EL (cell line): ENCODE measurements at regions not wholly inside any gene's neighbourhood (a gene's known extent, or its start where the extent isn't known, plus 50 kb on each side); places are given as distances from the start of the nearest gene placed in this dataset.

Experiments used
- DNase-seq: peaks from one replicate; pipeline ENCODE4 v3.0.0-alpha.2; 2016

GRCh38 chr4:140316799-140317198 is 56.6 kb upstream of the SCOC start:
- DNase-seq, result no peak

- DNase-seq, result no peak
Measured at GRCh38 chr4:140315970-140316369, 57.5 kb upstream of the SCOC start.

- no peak for DNase-seq
Measured at GRCh38 chr4:140315438-140315837, 58.0 kb upstream of the SCOC start.

- no peak for DNase-seq
Measured at GRCh38 chr4:140315019-140315418, 58.4 kb upstream of the SCOC start.

- no peak for DNase-seq
Measured at GRCh38 chr4:140312100-140312499, 61.3 kb upstream of the SCOC start.

GRCh38 chr4:140311257-140311835 is 62.1 kb upstream of the SCOC start:
- DNase-seq, result peak; percentile 53

GRCh38 chr4:140309124-140309870 is 64.1 kb upstream of the SCOC start:
- peak; percentile 69 for DNase-seq

GRCh38 chr4:140308366-140309123 is 64.9 kb upstream of the SCOC start:
- DNase-seq, result peak; percentile 72

- no peak for DNase-seq
Measured at GRCh38 chr4:140305053-140305452, 68.4 kb upstream of the SCOC start.

- DNase-seq, result no peak
Measured at GRCh38 chr4:140304346-140304745, 69.1 kb upstream of the SCOC start.

GRCh38 chr4:140302151-140302859 is 71.1 kb upstream of the SCOC start:
- no peak for DNase-seq

- DNase-seq, result peak; percentile 83
Measured at GRCh38 chr4:140300271-140300970, 73.0 kb upstream of the SCOC start.

- DNase-seq, result no peak
Measured at GRCh38 chr4:140298001-140298400, 75.4 kb upstream of the SCOC start.

GRCh38 chr4:140297221-140297570 is 76.2 kb upstream of the SCOC start:
- DNase-seq, result peak; percentile 23

- DNase-seq, result peak; percentile 91
Measured at GRCh38 chr4:140296335-140297220, 76.9 kb upstream of the SCOC start.

GRCh38 chr4:140293979-140294378 is 79.5 kb upstream of the SCOC start:
- no peak for DNase-seq

GRCh38 chr4:140291259-140291658 is 82.2 kb upstream of the SCOC start:
- DNase-seq, result peak; percentile 31

GRCh38 chr4:140289486-140289885 is 84.0 kb upstream of the SCOC start:
- no peak for DNase-seq

GRCh38 chr4:140286456-140286855 is 87.0 kb upstream of the SCOC start:
- peak; percentile 44 for DNase-seq

GRCh38 chr4:140284456-140284855 is 89.0 kb upstream of the SCOC start:
- DNase-seq, result no peak

- no peak for DNase-seq
Measured at GRCh38 chr4:140281828-140282552, 91.5 kb upstream of the SCOC start.
